GM12865 (cell line): ENCODE measurements at regions not wholly inside any gene's neighbourhood (a gene's known extent, or its start where the extent isn't known, plus 50 kb on each side); places are given as distances from the start of the nearest gene placed in this dataset.

Source experiments
- DNase-seq: peaks from one replicate; pipeline ENCODE4 v3.0.0; 2010; ENCODE audit warnings: low read depth
- H3K4me3 ChIP-seq: 2 replicates; pipeline ENCODE4 v1.5.1; 2011; ENCODE audit warnings: mild to moderate bottlenecking, low read depth, low read length, control low read depth
- CTCF ChIP-seq: IDR thresholded peaks from 2 replicates; pipeline ENCODE4 v1.5.1; 2011; ENCODE audit warnings: low read length, control low read depth, low read depth, inconsistent platforms; ENCODE audit not compliant: insufficient read depth; ENCODE audit errors: missing control alignments

- no peak for DNase-seq
- no peak for TF ChIP-seq CTCF
- no peak overlapping the region for H3K4me3 ChIP-seq
These were observed 191.2 kb downstream of the ZNF330 start for GRCh38 chr4:141411936-141412335.

- no peak overlapping the region for H3K4me3 ChIP-seq
- no peak for TF ChIP-seq CTCF
- DNase-seq: no peak
These were observed 192.7 kb downstream of the ZNF330 start for GRCh38 chr4:141413366-141413765.

- no peak for DNase-seq
- no peak for TF ChIP-seq CTCF
- no peak overlapping the region for H3K4me3 ChIP-seq
These were observed 195.0 kb downstream of the ZNF330 start for GRCh38 chr4:141415651-141416050.

GRCh38 chr4:141416219-141416618 lies 195.5 kb downstream of the ZNF330 start:
- H3K4me3 ChIP-seq: no peak overlapping the region
- no peak for TF ChIP-seq CTCF
- no peak for DNase-seq

- DNase-seq: no peak
- TF ChIP-seq CTCF: no peak
- H3K4me3 ChIP-seq: no peak overlapping the region
These were observed 196.1 kb downstream of the ZNF330 start for GRCh38 chr4:141416677-141417363.

- no peak overlapping the region for H3K4me3 ChIP-seq
- DNase-seq: no peak
- no peak for TF ChIP-seq CTCF
These were observed 196.7 kb downstream of the ZNF330 start for GRCh38 chr4:141417387-141417786.

- DNase-seq: no peak
- no peak overlapping the region for H3K4me3 ChIP-seq
- TF ChIP-seq CTCF: no peak
These were observed 204.4 kb downstream of the ZNF330 start for GRCh38 chr4:141425124-141425523.
